NCI-H1417 treated with DMSO at 0.1 percent for 48 hours (cell line): ENCODE measurements at regions not wholly inside any gene's neighbourhood (a gene's known extent, or its start where the extent isn't known, plus 50 kb on each side); places are given as distances from the start of the nearest gene placed in this dataset.
"Not testable (repeated sequence)": the region's sequence is repeated elsewhere in the genome, so short reads cannot be mapped to it uniquely, and the experiment has no call there.

ENCODE experiments used
- DNase-seq: peaks from one replicate; lab custom pipeline; 2025; lab: John Stamatoyannopoulos, UW

- DNase-seq = no peak
These were observed 378.5 kb downstream of the TCERG1L start for GRCh38 chr10:130933008-130933390.

- no peak for DNase-seq
These were observed 377.0 kb downstream of the TCERG1L start for GRCh38 chr10:130934293-130935127.

GRCh38 chr10:130935128-130935439 is 376.4 kb downstream of the TCERG1L start:
- no peak for DNase-seq

- no peak for DNase-seq
These were observed 375.5 kb downstream of the TCERG1L start for GRCh38 chr10:130935897-130936550.

GRCh38 chr10:130936851-130937250 is 374.7 kb downstream of the TCERG1L start:
- DNase-seq = no peak

- no peak for DNase-seq
These were observed 373.5 kb downstream of the TCERG1L start for GRCh38 chr10:130938051-130938450.

GRCh38 chr10:130938891-130939290 is 372.6 kb downstream of the TCERG1L start:
- not testable (repeated sequence) for DNase-seq

GRCh38 chr10:130941886-130942285 is 369.6 kb downstream of the TCERG1L start:
- DNase-seq = no peak

- DNase-seq = no peak
These were observed 359.4 kb downstream of the TCERG1L start for GRCh38 chr10:130952086-130952485.

- DNase-seq = no peak
These were observed 357.1 kb downstream of the TCERG1L start for GRCh38 chr10:130954326-130954905.

GRCh38 chr10:130956251-130956650 is 355.3 kb downstream of the TCERG1L start:
- no peak for DNase-seq

GRCh38 chr10:130957423-130957822 is 354.1 kb downstream of the TCERG1L start:
- DNase-seq = no peak

GRCh38 chr10:130958003-130958402 is 353.5 kb downstream of the TCERG1L start:
- no peak for DNase-seq

GRCh38 chr10:130958981-130959751 is 352.4 kb downstream of the TCERG1L start:
- DNase-seq = no peak

- no peak for DNase-seq
These were observed 351.7 kb downstream of the TCERG1L start for GRCh38 chr10:130959752-130960195.

GRCh38 chr10:130960531-130960930 is 351.0 kb downstream of the TCERG1L start:
- no peak for DNase-seq

- no peak for DNase-seq
These were observed 349.8 kb downstream of the TCERG1L start for GRCh38 chr10:130961506-130962239.

- DNase-seq = no peak
These were observed 349.1 kb downstream of the TCERG1L start for GRCh38 chr10:130962240-130963051.

GRCh38 chr10:130963052-130963393 is 348.5 kb downstream of the TCERG1L start:
- no peak for DNase-seq

GRCh38 chr10:130963786-130964522 is 347.6 kb downstream of the TCERG1L start:
- no peak for DNase-seq
